ENCODE measurements at regions not wholly inside any gene's neighbourhood (a gene's known extent, or its start where the extent isn't known, plus 50 kb on each side); places are given as distances from the start of the nearest gene placed in this dataset.

DNA sequence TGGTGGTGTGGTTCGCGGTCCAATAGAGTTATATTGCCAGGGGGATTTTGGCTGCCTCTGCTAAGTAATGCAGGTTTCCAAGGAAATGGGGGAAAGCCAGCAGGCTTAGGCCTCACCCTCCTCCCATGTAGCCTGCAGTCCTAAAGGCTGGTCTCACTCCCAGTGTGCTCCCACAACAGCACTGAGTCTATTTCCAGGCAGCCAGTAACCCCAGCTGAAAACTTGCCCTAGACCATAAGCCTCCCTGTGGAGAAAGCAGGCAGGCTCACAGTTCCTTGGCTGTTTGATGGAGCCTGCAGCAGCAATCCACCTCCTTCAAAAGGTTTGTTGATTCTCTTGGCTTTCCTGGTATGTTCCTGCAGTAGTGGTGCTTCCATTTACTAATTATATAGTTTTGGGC lies 220.0 kb upstream of the ZNF804B start:
- Mint-ChIP-seq H3K27me3 (ENCODE audit: insufficient read depth) (no peaks in the 10 kb centered on the region), H3K4me1 (ENCODE audit: low read depth) (no peaks in the 10 kb centered on the region), H3K27ac (no peak overlapping the region), H3K36me3 (ENCODE audit: low read depth) (no peaks in the 10 kb centered on the region), H3K4me3 (no peak overlapping the region), H3K9me3 (no peaks in the 10 kb centered on the region)
- no peak for DNase-seq (ENCODE audit: low spot score)
- intact Hi-C loops (cut with micrococcal nuclease), result no loop called here

DNA sequence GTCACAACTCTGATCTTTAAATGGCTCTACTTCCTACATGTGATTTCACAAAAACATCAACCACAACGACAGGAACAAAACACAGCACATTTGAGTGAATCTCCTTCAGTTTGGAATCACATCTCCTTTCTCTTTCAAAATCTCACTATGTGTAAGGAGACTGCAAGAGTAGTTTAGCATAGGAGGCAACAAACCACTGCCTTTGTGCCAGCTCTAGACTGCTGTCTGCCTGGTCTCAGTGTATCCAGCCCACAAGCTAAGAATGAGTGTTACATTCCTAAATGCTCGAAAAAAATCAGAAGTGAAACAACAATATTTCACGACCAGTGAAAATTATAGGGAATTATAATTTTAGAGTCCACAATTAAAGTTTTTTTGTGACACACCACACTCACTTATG lies 217.0 kb upstream of the STEAP4 start:
- no peak for DNase-seq (ENCODE audit: low spot score)
- H3K9me3 Mint-ChIP-seq, result no peaks in the 10 kb centered on the region
- intact Hi-C loops (cut with micrococcal nuclease), result no loop called here

DNA sequence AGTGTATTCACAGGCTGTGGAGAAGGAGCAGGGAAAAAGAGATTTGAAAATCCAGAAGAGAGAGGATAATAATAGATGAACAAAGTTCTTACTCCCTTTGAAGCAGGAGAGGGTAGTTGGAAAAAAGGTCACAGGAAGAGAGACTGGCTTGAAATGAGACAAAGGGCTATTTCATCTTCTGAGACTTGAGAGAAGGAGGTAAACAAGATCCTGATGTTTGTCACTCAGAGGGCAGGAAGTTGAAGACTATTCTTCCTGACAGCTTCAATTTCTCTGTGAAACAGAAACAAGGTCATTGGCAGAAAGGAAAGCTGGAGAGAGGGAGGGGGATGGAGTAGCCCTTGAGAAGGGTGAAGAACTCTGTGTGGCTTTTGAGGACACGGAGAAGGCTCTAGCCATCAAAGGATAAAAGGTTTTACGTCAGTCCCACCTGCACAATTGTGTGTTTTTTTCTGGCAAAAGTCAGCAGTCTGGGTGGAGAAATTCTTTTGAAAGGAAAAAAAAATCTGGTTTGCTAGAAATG lies 216.1 kb upstream of the STEAP4 start:
- Mint-ChIP-seq H3K4me1 (ENCODE audit: low read depth) (no peaks in the 10 kb centered on the region), H3K27me3 (ENCODE audit: insufficient read depth) (no peaks in the 10 kb centered on the region), H3K9me3 (no peaks in the 10 kb centered on the region), H3K4me3 (no peak overlapping the region), H3K27ac (no peak overlapping the region), H3K36me3 (ENCODE audit: low read depth) (no peaks in the 10 kb centered on the region)
- no peak for DNase-seq (ENCODE audit: low spot score)
- intact Hi-C loops (cut with micrococcal nuclease), result no loop called here

More for the DNA sequence above, 217.0 kb upstream of the STEAP4 start:
- H3K27me3 Mint-ChIP-seq (ENCODE audit: insufficient read depth), result no peaks in the 10 kb centered on the region
- no peak overlapping the region for H3K4me3 Mint-ChIP-seq
- no peak overlapping the region for H3K27ac Mint-ChIP-seq
- H3K36me3 Mint-ChIP-seq (ENCODE audit: low read depth), result no peaks in the 10 kb centered on the region
- no peaks in the 10 kb centered on the region for H3K4me1 Mint-ChIP-seq (ENCODE audit: low read depth)

DNA sequence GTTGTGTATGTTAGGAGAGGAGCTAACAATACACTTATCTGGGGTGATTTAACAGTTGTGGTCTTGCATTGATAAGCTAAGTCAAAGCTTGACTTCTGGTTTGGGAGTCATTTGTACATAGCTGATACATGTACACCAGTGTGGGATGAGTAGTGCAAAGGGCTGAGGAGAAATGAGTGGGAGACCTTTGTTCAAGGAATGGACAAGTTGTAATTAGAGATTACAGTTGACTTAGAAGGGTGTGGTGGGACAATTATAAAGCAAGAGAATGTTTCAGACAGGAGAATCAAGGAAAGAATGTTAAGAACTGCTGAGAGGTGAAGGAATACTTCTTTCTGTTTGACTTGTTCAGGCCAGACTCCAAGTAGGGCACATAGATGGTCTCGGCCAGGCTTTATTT lies 209.7 kb upstream of the STEAP4 start:
- DNase-seq (ENCODE audit: low spot score), result no peak
- peaks cover 2% of the 10 kb centered on the region for H3K27me3 Mint-ChIP-seq (ENCODE audit: insufficient read depth)
- H3K9me3 Mint-ChIP-seq, result no peaks in the 10 kb centered on the region
- no peak overlapping the region for H3K27ac Mint-ChIP-seq
- H3K36me3 Mint-ChIP-seq (ENCODE audit: low read depth), result no peaks in the 10 kb centered on the region
- intact Hi-C loops (cut with micrococcal nuclease), result no loop called here
- no peaks in the 10 kb centered on the region for H3K4me1 Mint-ChIP-seq (ENCODE audit: low read depth)
- no peak overlapping the region for H3K4me3 Mint-ChIP-seq

DNA sequence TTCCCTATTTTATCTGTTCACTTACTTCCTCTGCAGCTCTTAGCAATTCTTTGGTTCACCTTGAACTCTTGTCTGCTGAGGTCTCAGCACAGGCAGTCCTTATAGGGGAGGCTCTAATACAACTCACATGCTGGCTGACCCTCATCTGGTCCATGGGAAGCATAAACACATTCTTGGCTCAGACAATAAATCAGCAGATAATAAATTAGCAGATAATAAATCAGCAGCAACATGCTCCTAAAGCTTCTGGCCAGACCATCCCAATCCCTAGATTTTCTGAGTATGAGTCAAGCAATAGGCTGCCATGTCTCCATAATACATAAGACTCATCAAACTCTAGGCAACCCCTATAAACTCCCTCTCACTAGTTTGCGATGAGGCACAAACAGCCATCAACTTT lies 208.6 kb upstream of the STEAP4 start:
- intact Hi-C loops (cut with micrococcal nuclease), result no loop called here
- no peak for DNase-seq (ENCODE audit: low spot score)
- H3K4me1 Mint-ChIP-seq (ENCODE audit: low read depth), result no peaks in the 10 kb centered on the region
- no peak overlapping the region for H3K27ac Mint-ChIP-seq
- peaks cover 2% of the 10 kb centered on the region for H3K27me3 Mint-ChIP-seq (ENCODE audit: insufficient read depth)
- no peaks in the 10 kb centered on the region for H3K9me3 Mint-ChIP-seq
- no peaks in the 10 kb centered on the region for H3K36me3 Mint-ChIP-seq (ENCODE audit: low read depth)
- H3K4me3 Mint-ChIP-seq, result no peak overlapping the region

DNA sequence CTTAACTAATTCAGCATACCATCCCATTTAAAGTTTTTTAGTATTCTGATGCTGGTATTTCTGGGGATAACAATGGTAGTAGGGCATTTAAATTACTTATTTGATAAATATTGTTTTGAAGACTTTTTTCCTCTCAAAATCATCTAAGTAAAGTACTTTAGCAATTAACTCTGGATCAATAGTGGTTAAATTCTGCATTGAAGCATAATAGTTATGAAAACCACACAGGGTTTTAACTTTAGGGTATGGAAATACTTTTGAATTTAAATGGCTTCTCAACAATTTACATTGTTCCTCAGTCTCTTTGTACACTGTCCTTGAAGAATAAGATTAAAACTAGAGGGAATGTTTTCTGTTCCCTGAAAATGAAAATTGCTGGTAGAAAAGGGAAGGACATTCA lies 202.6 kb upstream of the STEAP4 start:
- no peak for DNase-seq (ENCODE audit: low spot score)
- H3K4me1 Mint-ChIP-seq (ENCODE audit: low read depth), result no peaks in the 10 kb centered on the region
- no peak overlapping the region for H3K4me3 Mint-ChIP-seq
- H3K27me3 Mint-ChIP-seq (ENCODE audit: insufficient read depth), result peaks cover 2% of the 10 kb centered on the region
- intact Hi-C loops (cut with micrococcal nuclease), result no loop called here
- H3K9me3 Mint-ChIP-seq, result no peaks in the 10 kb centered on the region
- no peak overlapping the region for H3K27ac Mint-ChIP-seq
- no peaks in the 10 kb centered on the region for H3K36me3 Mint-ChIP-seq (ENCODE audit: low read depth)

DNA sequence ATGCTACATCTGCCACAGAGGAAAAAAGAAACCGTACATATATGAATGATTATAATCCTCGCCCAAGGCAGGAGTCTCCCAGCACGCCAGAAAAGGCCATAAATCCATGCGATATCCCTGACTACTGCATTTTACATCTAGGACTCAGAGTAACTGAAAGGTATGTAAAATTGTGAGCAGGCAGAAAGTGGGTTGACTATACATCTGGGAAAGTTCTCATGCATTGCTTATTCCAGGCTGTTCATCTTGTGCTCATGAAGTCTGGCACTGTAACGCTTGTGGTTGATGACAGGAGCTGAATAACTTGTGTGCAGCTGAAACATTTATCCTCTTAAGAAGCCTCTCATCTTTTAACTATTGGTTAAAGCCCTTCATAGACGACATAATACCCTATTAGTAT lies 193.4 kb upstream of the STEAP4 start:
- no peak overlapping the region for H3K27ac Mint-ChIP-seq
- H3K9me3 Mint-ChIP-seq, result no peaks in the 10 kb centered on the region
- H3K27me3 Mint-ChIP-seq (ENCODE audit: insufficient read depth), result no peaks in the 10 kb centered on the region
- DNase-seq (ENCODE audit: low spot score), result no peak
- H3K4me1 Mint-ChIP-seq (ENCODE audit: low read depth), result no peaks in the 10 kb centered on the region
- no peak overlapping the region for H3K4me3 Mint-ChIP-seq
- intact Hi-C loops (cut with micrococcal nuclease), result no loop called here
- H3K36me3 Mint-ChIP-seq (ENCODE audit: low read depth), result no peaks in the 10 kb centered on the region

DNA sequence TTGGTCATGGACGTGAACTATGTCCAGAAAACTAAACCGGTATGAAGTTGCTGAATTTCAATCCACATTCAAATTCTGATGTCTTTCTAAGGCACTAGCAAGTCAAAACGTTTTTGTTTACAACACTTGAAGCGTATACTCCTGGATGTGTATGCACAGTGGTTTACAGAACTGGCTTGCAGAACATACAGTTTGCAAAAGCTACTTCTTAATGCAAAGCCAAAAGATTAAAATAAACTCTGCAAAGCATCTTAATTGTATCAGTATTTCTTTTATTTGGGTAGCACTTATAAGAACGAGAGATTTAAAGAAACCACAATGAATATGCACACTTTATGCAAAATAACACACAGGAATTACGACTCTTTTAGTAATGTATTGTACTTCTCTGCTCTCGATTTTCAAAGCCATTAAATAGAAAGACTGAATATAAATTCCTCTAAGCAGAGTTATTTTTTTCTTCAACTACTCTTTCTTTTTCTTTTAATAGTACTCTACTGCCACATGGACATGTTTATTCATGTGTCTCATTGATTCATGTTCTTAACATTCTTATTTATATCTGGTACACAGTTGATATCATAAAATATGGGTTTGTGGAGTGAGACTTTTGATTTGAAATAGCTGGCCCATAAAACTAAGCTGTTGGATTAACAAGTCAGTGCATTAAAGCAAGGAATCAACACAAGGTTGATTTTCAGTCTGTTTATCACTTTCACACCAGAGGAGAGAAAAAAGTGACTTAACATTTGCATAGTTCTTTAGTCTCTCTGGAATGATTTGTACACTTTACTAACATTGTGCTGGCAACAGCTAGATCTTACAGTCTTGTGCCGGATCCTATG lies 189.4 kb upstream of the STEAP4 start:
- Mint-ChIP-seq H3K27me3 (ENCODE audit: insufficient read depth) (no peaks in the 10 kb centered on the region), H3K4me1 (ENCODE audit: low read depth) (no peaks in the 10 kb centered on the region), H3K36me3 (ENCODE audit: low read depth) (no peaks in the 10 kb centered on the region), H3K4me3 (no peak overlapping the region), H3K9me3 (no peaks in the 10 kb centered on the region), H3K27ac (no peak overlapping the region)
- no peak for DNase-seq (ENCODE audit: low spot score)
- intact Hi-C loops (cut with micrococcal nuclease), result no loop called here

DNA sequence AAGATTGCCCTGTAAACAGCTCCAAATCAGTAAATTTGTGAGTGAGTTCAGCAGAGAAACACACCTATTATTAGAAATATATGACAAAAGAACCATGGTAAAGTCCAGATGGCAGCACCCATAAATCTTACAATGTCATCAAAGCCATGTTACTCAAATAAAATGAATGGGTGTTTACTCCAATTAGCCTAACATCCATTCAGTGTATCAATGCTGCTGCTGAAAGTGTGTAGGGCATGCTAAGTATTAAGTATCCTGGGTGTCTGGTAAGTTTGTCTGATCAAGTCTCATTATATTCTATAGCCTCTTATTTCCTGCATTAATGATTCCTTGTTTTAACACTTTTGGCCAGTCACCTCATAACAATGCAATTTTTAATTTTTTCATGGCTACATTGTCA lies 185.5 kb upstream of the STEAP4 start:
- Mint-ChIP-seq H3K9me3 (no peaks in the 10 kb centered on the region), H3K4me3 (no peak overlapping the region), H3K27ac (no peak overlapping the region), H3K27me3 (ENCODE audit: insufficient read depth) (no peaks in the 10 kb centered on the region), H3K4me1 (ENCODE audit: low read depth) (no peaks in the 10 kb centered on the region), H3K36me3 (ENCODE audit: low read depth) (no peaks in the 10 kb centered on the region)
- DNase-seq (ENCODE audit: low spot score), result no peak
- intact Hi-C loops (cut with micrococcal nuclease), result no loop called here

DNA sequence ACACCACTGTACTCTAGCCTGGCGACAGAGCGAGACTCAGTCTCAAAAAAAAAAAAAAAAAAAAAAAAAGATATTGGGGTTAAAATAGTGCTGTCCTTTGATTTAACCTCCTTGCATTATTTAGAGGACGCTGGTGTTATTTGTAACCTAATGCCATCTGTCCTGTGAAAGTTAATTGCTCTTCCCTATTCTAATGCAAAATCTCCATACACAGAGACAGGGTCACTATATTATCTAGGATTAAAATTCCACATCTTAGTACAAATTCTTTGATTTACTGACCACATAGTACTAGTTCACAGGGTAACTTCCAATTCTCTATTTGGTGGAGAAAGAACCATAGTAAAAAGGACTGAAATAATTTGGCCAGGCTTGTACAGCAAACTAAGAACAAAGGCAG lies 184.2 kb upstream of the STEAP4 start:
- no peak overlapping the region for H3K4me3 Mint-ChIP-seq
- intact Hi-C loops (cut with micrococcal nuclease), result no loop called here
- H3K4me1 Mint-ChIP-seq (ENCODE audit: low read depth), result no peaks in the 10 kb centered on the region
- no peak for DNase-seq (ENCODE audit: low spot score)
- no peaks in the 10 kb centered on the region for H3K36me3 Mint-ChIP-seq (ENCODE audit: low read depth)
- no peaks in the 10 kb centered on the region for H3K27me3 Mint-ChIP-seq (ENCODE audit: insufficient read depth)
- H3K9me3 Mint-ChIP-seq, result no peaks in the 10 kb centered on the region
- H3K27ac Mint-ChIP-seq, result no peak overlapping the region

DNA sequence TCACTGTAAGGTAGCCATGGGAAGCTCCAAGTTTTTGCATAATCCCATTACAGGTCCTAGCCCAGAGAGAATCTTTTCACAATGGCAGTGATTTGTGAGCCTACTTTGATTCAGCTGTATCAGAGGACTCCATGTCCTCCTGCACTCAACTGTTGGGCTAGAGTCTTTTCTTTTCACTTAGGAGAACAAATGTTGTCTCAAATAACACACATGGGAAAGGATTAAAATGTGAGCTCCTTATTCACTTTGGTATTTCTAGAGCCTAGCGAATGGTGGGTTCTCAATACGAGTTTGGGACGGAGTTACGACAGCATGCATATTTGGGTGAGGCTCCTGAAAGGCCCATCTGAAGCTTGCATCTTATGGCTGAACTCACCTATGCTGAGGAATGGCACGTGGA lies 183.5 kb upstream of the STEAP4 start:
- intact Hi-C loops (cut with micrococcal nuclease), result no loop called here
- Mint-ChIP-seq H3K9me3 (no peaks in the 10 kb centered on the region), H3K4me3 (no peak overlapping the region), H3K27me3 (ENCODE audit: insufficient read depth) (no peaks in the 10 kb centered on the region), H3K27ac (no peak overlapping the region), H3K36me3 (ENCODE audit: low read depth) (no peaks in the 10 kb centered on the region), H3K4me1 (ENCODE audit: low read depth) (no peaks in the 10 kb centered on the region)
- no peak for DNase-seq (ENCODE audit: low spot score)

DNA sequence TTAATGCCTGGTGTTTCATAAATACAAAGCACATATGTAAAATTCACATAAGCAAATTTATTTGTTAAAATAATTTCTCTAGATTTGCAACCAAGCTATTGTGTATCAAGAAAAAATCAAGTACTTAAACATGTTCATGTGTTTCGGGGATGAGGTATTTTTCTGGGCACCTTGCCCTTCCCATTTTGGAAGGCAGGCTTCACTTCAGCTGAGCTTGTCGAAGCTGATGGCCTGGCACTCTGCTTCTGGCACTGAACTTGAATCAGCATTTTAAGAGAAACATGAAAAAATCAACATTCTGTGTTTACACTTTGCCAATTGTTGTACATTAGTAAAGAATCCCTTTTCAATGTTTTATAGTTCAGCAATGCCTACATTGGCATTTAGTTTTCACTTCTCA lies 179.1 kb upstream of the STEAP4 start:
- Mint-ChIP-seq H3K4me3 (no peak overlapping the region), H3K36me3 (ENCODE audit: low read depth) (no peaks in the 10 kb centered on the region), H3K9me3 (no peaks in the 10 kb centered on the region), H3K27ac (no peak overlapping the region), H3K4me1 (ENCODE audit: low read depth) (no peaks in the 10 kb centered on the region), H3K27me3 (ENCODE audit: insufficient read depth) (no peaks in the 10 kb centered on the region)
- no peak for DNase-seq (ENCODE audit: low spot score)
- intact Hi-C loops (cut with micrococcal nuclease), result no loop called here

DNA sequence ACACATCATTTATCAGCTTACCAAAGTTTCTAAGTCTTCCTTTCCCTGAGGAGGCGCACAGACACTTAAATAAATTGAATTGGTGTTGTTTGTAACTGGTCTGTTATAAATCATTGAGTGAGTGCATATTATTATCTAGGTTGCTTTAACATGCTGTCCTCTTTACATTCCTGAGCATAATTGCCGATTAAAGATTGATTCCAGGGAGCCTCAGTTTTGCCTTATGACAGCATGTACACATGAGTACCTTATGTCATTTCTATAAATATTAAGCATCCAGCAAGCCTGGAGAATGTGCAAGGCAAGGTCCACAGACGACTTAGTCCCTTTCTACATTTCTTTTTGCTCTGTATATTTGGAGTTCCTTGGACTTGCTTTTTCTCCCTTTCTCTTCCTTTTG lies 177.9 kb upstream of the STEAP4 start:
- intact Hi-C loops (cut with micrococcal nuclease), result no loop called here
- Mint-ChIP-seq H3K27ac (no peak overlapping the region), H3K9me3 (no peaks in the 10 kb centered on the region), H3K36me3 (ENCODE audit: low read depth) (no peaks in the 10 kb centered on the region), H3K4me1 (ENCODE audit: low read depth) (no peaks in the 10 kb centered on the region), H3K27me3 (ENCODE audit: insufficient read depth) (no peaks in the 10 kb centered on the region), H3K4me3 (no peak overlapping the region)
- DNase-seq (ENCODE audit: low spot score), result no peak

DNA sequence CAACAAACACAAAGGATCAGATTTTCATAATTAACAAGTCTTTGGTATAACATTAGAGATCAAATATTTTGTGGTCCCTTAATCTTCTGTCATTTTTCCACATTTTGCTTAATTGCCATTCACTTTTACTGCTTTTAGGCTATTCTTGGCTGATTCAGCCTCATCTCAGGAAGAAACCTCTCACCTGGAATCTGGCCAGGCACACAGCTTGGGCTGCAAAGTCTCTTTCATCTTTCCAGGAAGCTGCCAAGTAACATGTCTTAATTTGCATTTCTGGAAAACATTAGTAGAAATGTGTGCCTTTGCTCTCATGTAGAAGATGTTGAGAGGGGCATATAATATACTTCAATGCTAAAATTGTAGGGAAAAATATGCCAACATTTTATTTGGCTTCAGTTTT lies 174.2 kb upstream of the STEAP4 start:
- intact Hi-C loops (cut with micrococcal nuclease), result no loop called here
- no peaks in the 10 kb centered on the region for H3K9me3 Mint-ChIP-seq
- H3K27ac Mint-ChIP-seq, result no peak overlapping the region
- DNase-seq (ENCODE audit: low spot score), result no peak
- no peaks in the 10 kb centered on the region for H3K36me3 Mint-ChIP-seq (ENCODE audit: low read depth)
- H3K4me1 Mint-ChIP-seq (ENCODE audit: low read depth), result no peaks in the 10 kb centered on the region
- H3K4me3 Mint-ChIP-seq, result no peak overlapping the region
- no peaks in the 10 kb centered on the region for H3K27me3 Mint-ChIP-seq (ENCODE audit: insufficient read depth)

Measured in activated T-helper 1 cell treated with anti-CD3 and anti-CD28 coated beads, Interleukin-12 subunit alpha, Interleukin-12 subunit beta, Interleukin-2, Interleukin-4 antibody, amounts not matched to agents 30 ng/mL and 10 ng/mL and 1 ng/mL, durations not matched to agents 14 hours and 24 hours and 36 hours (primary cell).